Left lung (tissue), 4 donors: ENCODE measurements at regions not wholly inside any gene's neighbourhood (a gene's known extent, or its start where the extent isn't known, plus 50 kb on each side); places are given as distances from the start of the nearest gene placed in this dataset.

Experiments used
- ATAC-seq: fragments of 200-7000 bp; cut with Tn5 transposase; one replicate; pipeline ENCODE4 v1.9.1; 2020; ENCODE audit warnings: moderate library complexity
- DNase-seq, 4 donors: peaks; one replicate each; pipeline ENCODE4 v3.0.0-alpha.2; 2013 to 2020
- H3K27ac ChIP-seq, 2 donors: fragments of 200-600 bp; sonication (generic) in 1 of 2; one replicate each; pipeline versions ENCODE4 v1.5.0 to v1.8.0; 2020 to 2021
- H3K27me3 ChIP-seq, 2 donors: fragments of 200-600 bp; sonication (generic) in 1 of 2; one replicate each; pipeline versions ENCODE4 v1.5.0 to v1.8.0; 2020 to 2021
- H3K36me3 ChIP-seq, 2 donors: fragments of 200-600 bp; sonication (generic) in 1 of 2; one replicate each; pipeline versions ENCODE4 v1.5.0 to v1.8.0; 2020 to 2021
- H3K4me1 ChIP-seq, 2 donors: fragments of 200-600 bp; one replicate each; pipeline ENCODE4 v1.8.0; 2021
- H3K4me3 ChIP-seq, 2 donors: fragments of 200-600 bp; sonication (generic) in 1 of 2; one replicate each; pipeline versions ENCODE4 v1.5.0 to v1.8.0; 2020 to 2021; ENCODE audit warnings: mild to moderate bottlenecking in 1 of 2
- H3K9me3 ChIP-seq, 2 donors: fragments of 200-600 bp; sonication (generic) in 1 of 2; one replicate each; pipeline versions ENCODE4 v1.5.0 to v1.8.0; 2020 to 2021
- CTCF ChIP-seq, 2 donors: fragments of 200-600 bp; sonication (generic) in 1 of 2; IDR thresholded peaks; one replicate each; pipeline versions ENCODE4 v1.5.0 to v1.8.0; 2021; ENCODE audit warnings: antibody characterized with exemption in 2 of 2
- intact Hi-C, 2 donors: fragments of 100-400 bp; cut with DNase I; formaldehyde crosslinking; loops; one replicate each; pipeline versions ENCODE4 v1.11.2 to v1.14.2; 2022
- donor health status: DM: no; HTN: yes; CAD: no.
- donor health status: DM: no; HTN: no; CAD: no.

DNA sequence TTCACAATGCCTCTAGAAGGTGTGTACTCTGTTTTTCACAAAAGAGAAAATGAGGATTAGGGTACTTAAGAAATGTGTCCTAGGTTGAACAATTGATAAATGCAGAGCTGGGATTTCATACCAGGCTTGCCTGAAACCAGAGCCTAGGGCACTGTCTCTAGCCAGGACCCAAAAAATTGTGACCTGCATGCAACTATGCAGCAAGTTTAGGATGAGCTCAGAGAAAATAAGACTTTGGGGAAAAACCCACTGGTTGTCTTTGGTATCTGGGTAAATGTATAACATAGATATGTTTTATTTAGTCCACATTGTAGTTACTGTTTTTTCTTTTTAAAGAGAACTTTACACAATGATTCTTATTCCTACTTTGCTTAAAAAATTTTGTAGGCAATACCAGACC lies 177.1 kb upstream of the SEMA6A start:
- no peaks in the 10 kb centered on the region for H3K36me3 ChIP-seq
- H3K4me3 ChIP-seq: no peak overlapping the region
- ATAC-seq (no peak), DNase-seq (no peak)
- H3K27me3 ChIP-seq: no peaks in the 10 kb centered on the region
- TF ChIP-seq CTCF (IDR thresholded peaks at IDR 0.05): no peak
- H3K4me1 ChIP-seq: no peaks in the 10 kb centered on the region
- no peak overlapping the region for H3K27ac ChIP-seq
- H3K9me3 ChIP-seq: no peaks in the 10 kb centered on the region
- intact Hi-C loops: no loop called here

GRCh38 chr5:116750631-116751580 lies 176.3 kb upstream of the SEMA6A start:
- H3K4me1 ChIP-seq: no peaks in the 10 kb centered on the region
- intact Hi-C loops: no loop called here
- no peak for TF ChIP-seq CTCF (IDR thresholded peaks at IDR 0.05)

GRCh38 chr5:116747881-116748280 lies 173.3 kb upstream of the SEMA6A start:
- TF ChIP-seq CTCF (IDR thresholded peaks at IDR 0.05): no peak
- no peaks in the 10 kb centered on the region for H3K36me3 ChIP-seq
- intact Hi-C loops: no loop called here
- H3K27me3 ChIP-seq: no peaks in the 10 kb centered on the region
- no peaks in the 10 kb centered on the region for H3K4me1 ChIP-seq
- peaks cover 0 to 11% of the 10 kb centered on the region in 2 donors for H3K9me3 ChIP-seq
- ATAC-seq (no peak), DNase-seq (no peak)
- H3K4me3 ChIP-seq: no peak overlapping the region
- H3K27ac ChIP-seq: no peak overlapping the region

More at GRCh38 chr5:116750631-116751580, 176.3 kb upstream of the SEMA6A start:
- DNase-seq: no peak
- Histone ChIP-seq H3K27ac (no peak overlapping the region), H3K27me3 (no peaks in the 10 kb centered on the region), H3K9me3 (no peaks in the 10 kb centered on the region), H3K4me3 (no peak overlapping the region), H3K36me3 (no peaks in the 10 kb centered on the region)
- no peak for ATAC-seq

DNA sequence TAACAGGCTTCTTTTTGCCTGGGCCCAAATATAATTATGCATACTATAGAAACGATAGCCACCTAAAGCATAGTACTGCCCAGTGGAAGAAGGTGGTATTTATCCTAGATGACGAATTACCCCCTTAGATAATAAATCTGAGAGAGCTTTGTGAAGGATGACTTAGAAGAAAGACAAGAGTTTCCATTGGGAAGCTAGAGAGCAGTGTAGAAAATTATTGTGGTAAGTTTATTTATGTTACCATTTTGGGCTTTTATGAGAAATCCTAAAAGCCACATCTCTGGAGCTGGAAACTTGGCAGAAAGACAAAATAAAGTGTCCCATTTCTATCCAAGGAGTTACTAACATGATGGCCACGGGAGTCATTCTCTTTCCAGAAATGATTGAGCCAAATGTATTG lies 172.0 kb upstream of the SEMA6A start:
- H3K36me3 ChIP-seq: no peaks in the 10 kb centered on the region
- TF ChIP-seq CTCF (IDR thresholded peaks at IDR 0.05): no peak
- H3K9me3 ChIP-seq: peaks cover 0 to 13% of the 10 kb centered on the region in 2 donors
- no peak overlapping the region for H3K27ac ChIP-seq
- H3K27me3 ChIP-seq: no peaks in the 10 kb centered on the region
- no peak for DNase-seq
- H3K4me3 ChIP-seq: no peak overlapping the region
- no peak for ATAC-seq
- intact Hi-C loops: no loop called here
- H3K4me1 ChIP-seq: no peaks in the 10 kb centered on the region

DNA sequence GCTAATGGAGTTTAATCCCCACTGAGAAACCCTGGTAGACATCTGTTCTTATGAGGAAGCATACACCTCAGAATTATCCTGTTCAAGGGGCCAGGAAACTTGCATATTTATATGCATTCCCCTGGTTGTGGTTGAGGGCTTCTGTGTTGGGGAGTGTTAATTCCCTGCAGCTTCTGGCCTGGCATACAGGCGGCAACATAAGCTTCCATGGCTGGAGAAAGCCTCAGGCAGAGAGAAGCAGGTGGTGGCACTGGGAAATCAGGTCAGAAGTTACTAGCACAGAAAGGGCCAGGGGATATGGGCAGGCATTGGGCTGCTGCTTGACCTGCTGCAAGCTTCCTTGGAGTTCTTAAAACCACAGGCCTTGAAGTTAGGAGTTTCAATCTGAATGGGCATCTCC lies 166.1 kb upstream of the SEMA6A start:
- no peak overlapping the region for H3K4me3 ChIP-seq
- H3K9me3 ChIP-seq: peaks cover 0 to 13% of the 10 kb centered on the region in 2 donors
- no peak overlapping the region for H3K27ac ChIP-seq
- no peaks in the 10 kb centered on the region for H3K36me3 ChIP-seq
- no peak for TF ChIP-seq CTCF (IDR thresholded peaks at IDR 0.05)
- peaks cover 0 to 9% of the 10 kb centered on the region in 2 donors for H3K4me1 ChIP-seq
- intact Hi-C loops: no loop called here
- ATAC-seq (no peak), DNase-seq (no peak)
- no peaks in the 10 kb centered on the region for H3K27me3 ChIP-seq
